Thyroid gland (tissue), 4 donors: ENCODE measurements at regions not wholly inside any gene's neighbourhood (a gene's known extent, or its start where the extent isn't known, plus 50 kb on each side); places are given as distances from the start of the nearest gene placed in this dataset.

Experiments
- DNase-seq, 2 donors: peaks; one replicate each; pipeline ENCODE4 v3.0.0-alpha.2; 2019
- H3K27ac ChIP-seq, 3 donors: fragments of 200-600 bp; sonication (generic); 1 replicate in 2 of 3; 2 replicates in 1 of 3; pipeline ENCODE4 v1.5.1; 2016 to 2019; ENCODE audit warnings: mild to moderate bottlenecking in 1 of 3, moderate library complexity in 1 of 3
- H3K27me3 ChIP-seq: fragments of 200-600 bp; sonication (generic); one replicate; pipeline ENCODE4 v1.5.1; 2019
- H3K36me3 ChIP-seq, 2 donors: fragments of 200-600 bp; sonication (generic); one replicate each; pipeline ENCODE4 v1.5.1; 2016 to 2019
- H3K4me1 ChIP-seq, 2 donors: fragments of 200-600 bp; sonication (generic); one replicate each; pipeline ENCODE4 v1.5.1; 2017 to 2019
- H3K4me3 ChIP-seq, 3 donors: fragments of 200-600 bp; sonication (generic); replicated peaks in 1 of 3; 1 replicate in 2 of 3; 2 replicates in 1 of 3; pipeline ENCODE4 v1.5.1; 2016; ENCODE audit warnings: mild to moderate bottlenecking in 1 of 3
- H3K9me3 ChIP-seq: fragments of 200-600 bp; sonication (generic); one replicate; pipeline ENCODE4 v1.5.1; 2017
- CTCF ChIP-seq, 6 experiments: fragments of 200-600 bp in 3 of 6; fragments of 450-650 bp in 3 of 6; sonication (generic) in 3 of 6; IDR thresholded peaks; one replicate each; pipeline ENCODE4 v1.5.1; 2016 to 2019; ENCODE audit warnings: antibody characterized with exemption in 6 of 6, mild to moderate bottlenecking in 2 of 6, inconsistent platforms in 1 of 6, moderate library complexity in 1 of 6
- POLR2A ChIP-seq, 2 donors: fragments of 450-650 bp; IDR thresholded peaks; one replicate each; pipeline ENCODE4 v1.6.1; 2017; ENCODE audit warnings: antibody characterized with exemption in 2 of 2, mild to moderate bottlenecking in 2 of 2, moderate library complexity in 1 of 2
- WGBS, 2 donors: methylation state at CpG; one replicate each; pipeline ENCODE4 v1.1.5; 2017; 5-methylcytosine and 5-hydroxymethylcytosine counted together
- intact Hi-C: fragments of 100-400 bp; cut with DNase I; formaldehyde crosslinking; loops from one replicate; pipeline ENCODE4 v1.15.1; 2023

DNA sequence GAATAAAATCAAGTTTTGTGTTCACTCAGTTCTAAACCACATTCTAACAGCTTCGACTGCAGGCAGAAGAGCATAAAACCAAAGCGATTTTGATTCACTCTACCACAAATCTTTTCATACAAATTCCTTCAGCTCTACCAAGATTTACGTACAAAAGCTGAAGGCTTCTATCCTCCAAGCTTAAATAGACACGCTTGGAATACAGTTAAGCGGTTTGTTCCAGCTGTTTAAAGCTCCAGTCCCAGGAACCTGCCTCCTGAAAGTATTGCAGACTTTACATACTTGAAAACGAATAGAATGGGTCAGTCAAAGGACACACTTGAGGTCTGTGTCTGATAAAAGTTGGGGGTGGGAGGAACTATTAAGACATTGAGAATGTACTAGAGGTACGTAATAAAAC, 102.9 kb downstream of the MPP7 start:
- no peak overlapping the region for H3K4me3 ChIP-seq
- H3K4me1 ChIP-seq = no peaks in the 10 kb centered on the region
- intact Hi-C loops = no loop called here
- no peaks in the 10 kb centered on the region for H3K9me3 ChIP-seq
- no peak for DNase-seq
- TF ChIP-seq CTCF (IDR thresholded peaks at IDR 0.05) (no peak), POLR2A (IDR thresholded peaks at IDR 0.05) (no peak)
- no peaks in the 10 kb centered on the region for H3K27me3 ChIP-seq
- H3K36me3 ChIP-seq = no peaks in the 10 kb centered on the region
- 84 to 90% methylated on average over 7 of the region's 7 CpGs for WGBS, 2 donors
- H3K27ac ChIP-seq = no peak overlapping the region

GRCh38 chr10:28190196-28190595, 112.7 kb downstream of the MPP7 start:
- intact Hi-C loops = no loop called here
- no peak overlapping the region for H3K27ac ChIP-seq
- 80 to 87% methylated on average over 3 of the region's 3 CpGs for WGBS, 2 donors

GRCh38 chr10:28188526-28188925, 114.3 kb downstream of the MPP7 start:
- TF ChIP-seq POLR2A (IDR thresholded peaks at IDR 0.05) (no peak), CTCF (IDR thresholded peaks at IDR 0.05) (peak in 3 of 6 experiments; percentile 14 to 25 (median 23))
- DNase-seq = no peak
- 39 to 49% methylated on average over 3 of the region's 3 CpGs for WGBS, 2 donors
- no peak overlapping the region for H3K4me3 ChIP-seq
- peaks cover 3 to 6% of the 10 kb centered on the region in 2 donors for H3K4me1 ChIP-seq
- no peaks in the 10 kb centered on the region for H3K36me3 ChIP-seq
- H3K27ac ChIP-seq = peak overlapping the region; percentile 21 to 83 (median 48)
- intact Hi-C loops = no loop called here
- no peaks in the 10 kb centered on the region for H3K9me3 ChIP-seq
- H3K27me3 ChIP-seq = no peaks in the 10 kb centered on the region

More at GRCh38 chr10:28190196-28190595, 112.7 kb downstream of the MPP7 start:
- no peaks in the 10 kb centered on the region for H3K9me3 ChIP-seq
- peaks cover 3 to 6% of the 10 kb centered on the region in 2 donors for H3K4me1 ChIP-seq
- no peak overlapping the region for H3K4me3 ChIP-seq
- DNase-seq = no peak
- TF ChIP-seq CTCF (IDR thresholded peaks at IDR 0.05) (no peak), POLR2A (IDR thresholded peaks at IDR 0.05) (no peak)
- no peaks in the 10 kb centered on the region for H3K27me3 ChIP-seq
- H3K36me3 ChIP-seq = no peaks in the 10 kb centered on the region

GRCh38 chr10:28186887-28187578, 115.8 kb downstream of the MPP7 start:
- H3K9me3 ChIP-seq = no peaks in the 10 kb centered on the region
- 92 to 93% methylated on average over 10 of the region's 10 CpGs for WGBS, 2 donors
- intact Hi-C loops = no loop called here
- H3K4me3 ChIP-seq = no peak overlapping the region
- H3K27ac ChIP-seq = no peak overlapping the region
- H3K4me1 ChIP-seq = peaks cover 3 to 6% of the 10 kb centered on the region in 2 donors
- DNase-seq = no peak
- TF ChIP-seq CTCF (IDR thresholded peaks at IDR 0.05) (no peak), POLR2A (IDR thresholded peaks at IDR 0.05) (no peak)
- no peaks in the 10 kb centered on the region for H3K27me3 ChIP-seq
- no peaks in the 10 kb centered on the region for H3K36me3 ChIP-seq

- H3K9me3 ChIP-seq = no peaks in the 10 kb centered on the region
- no peak overlapping the region for H3K4me3 ChIP-seq
- no peaks in the 10 kb centered on the region for H3K36me3 ChIP-seq
- TF ChIP-seq POLR2A (IDR thresholded peaks at IDR 0.05) = no peak
- no peak for TF ChIP-seq CTCF (IDR thresholded peaks at IDR 0.05)
- DNase-seq = no peak
- 90 to 95% methylated on average over 4 of the region's 4 CpGs for WGBS, 2 donors
- peaks cover 3 to 6% of the 10 kb centered on the region in 2 donors for H3K4me1 ChIP-seq
- H3K27ac ChIP-seq = no peak overlapping the region
- no peaks in the 10 kb centered on the region for H3K27me3 ChIP-seq
- intact Hi-C loops = no loop called here
Observed at GRCh38 chr10:28186461-28186860, 116.4 kb downstream of the MPP7 start.
